GM12873 (cell line): ENCODE measurements at regions not wholly inside any gene's neighbourhood (a gene's known extent, or its start where the extent isn't known, plus 50 kb on each side); places are given as distances from the start of the nearest gene placed in this dataset.

ENCODE experiments used
- CTCF ChIP-seq: IDR thresholded peaks from 2 replicates; pipeline ENCODE4 v1.5.1; 2012; ENCODE audit warnings: low read depth, mild to moderate bottlenecking, moderate library complexity, low read length, control low read depth; ENCODE audit not compliant: insufficient read depth; ENCODE audit errors: missing control alignments

- TF ChIP-seq CTCF, result no peak
Observed at GRCh38 chr3:167884481-167884880, 149.0 kb downstream of the SERPINI1 start.

- TF ChIP-seq CTCF, result no peak
Observed at GRCh38 chr3:167883452-167883851, 147.9 kb downstream of the SERPINI1 start.

- peak; percentile 42 for TF ChIP-seq CTCF
Observed at GRCh38 chr3:167882057-167882667, 146.6 kb downstream of the SERPINI1 start.

GRCh38 chr3:167880183-167880582 is 144.7 kb downstream of the SERPINI1 start:
- TF ChIP-seq CTCF, result no peak

- no peak for TF ChIP-seq CTCF
Observed at GRCh38 chr3:167876620-167877281, 141.2 kb downstream of the SERPINI1 start.
